C4-2B (cell line): ENCODE measurements at regions not wholly inside any gene's neighbourhood (a gene's known extent, or its start where the extent isn't known, plus 50 kb on each side); places are given as distances from the start of the nearest gene placed in this dataset.

Experiments used
- H3K27ac ChIP-seq: fragments of 450-650 bp; 2 replicates; pipeline ENCODE4 v1.5.1; 2017
- CTCF ChIP-seq: fragments of 450-650 bp; conservative IDR thresholded peaks from 2 replicates; pipeline ENCODE4 v1.5.1; 2017; ENCODE audit warnings: mild to moderate bottlenecking
- ZFX ChIP-seq: fragments of 450-650 bp; IDR thresholded peaks from 2 replicates; pipeline ENCODE4 v1.6.1; 2017

DNA sequence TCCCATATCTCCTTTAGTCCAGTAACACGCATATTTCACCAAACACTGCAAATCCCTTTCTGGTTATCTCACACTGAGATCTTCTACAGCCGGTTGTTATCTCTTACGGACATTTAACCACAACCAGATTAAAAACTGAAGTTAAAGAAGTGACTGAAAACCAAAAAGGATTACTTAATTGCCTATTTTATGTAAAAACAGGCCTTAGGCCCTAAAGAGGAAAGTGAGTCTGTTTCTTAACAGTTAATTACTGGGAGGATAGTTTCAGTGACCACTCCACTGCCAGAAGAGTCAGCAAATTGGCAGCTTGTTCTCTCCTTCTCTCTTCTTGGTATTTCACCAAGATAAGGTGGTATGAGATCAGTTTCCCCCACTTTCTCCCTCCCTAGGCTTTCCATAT is 161.9 kb upstream of the MEOX2 start:
- no peak for TF ChIP-seq ZFX
- no peak for TF ChIP-seq CTCF

GRCh38 chr7:15845868-15846267 is 159.4 kb upstream of the MEOX2 start:
- H3K27ac ChIP-seq = no peak overlapping the region
- TF ChIP-seq CTCF (no peak), ZFX (no peak)

More for the DNA sequence above, 161.9 kb upstream of the MEOX2 start:
- no peak overlapping the region for H3K27ac ChIP-seq

GRCh38 chr7:15845461-15845860 is 159.0 kb upstream of the MEOX2 start:
- no peak overlapping the region for H3K27ac ChIP-seq
- TF ChIP-seq CTCF = no peak
- TF ChIP-seq ZFX = no peak

- TF ChIP-seq ZFX (no peak), CTCF (no peak)
- H3K27ac ChIP-seq = no peak overlapping the region
Measured at GRCh38 chr7:15839416-15840100, 153.1 kb upstream of the MEOX2 start.

DNA sequence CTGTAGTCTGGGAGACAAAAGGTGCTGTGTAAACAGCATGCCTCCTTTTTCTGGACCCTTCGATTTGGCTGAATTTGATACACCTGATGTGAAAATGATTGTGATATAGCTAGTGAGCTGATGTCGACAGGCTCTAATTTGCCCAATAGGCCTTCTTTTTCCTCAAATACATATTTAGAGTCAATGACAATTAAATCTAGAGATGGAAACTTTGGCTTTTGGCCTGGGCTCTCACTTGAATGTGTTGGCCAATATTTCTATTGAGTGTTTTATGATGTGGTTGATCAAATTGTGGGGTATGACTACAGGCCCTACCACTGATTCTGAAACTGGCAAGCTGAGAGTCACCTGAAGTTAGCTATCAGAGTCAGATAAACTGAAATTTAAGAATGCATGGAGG is 151.8 kb upstream of the MEOX2 start:
- TF ChIP-seq ZFX (no peak), CTCF (no peak)
- H3K27ac ChIP-seq = no peak overlapping the region

GRCh38 chr7:15837306-15837950 is 150.9 kb upstream of the MEOX2 start:
- H3K27ac ChIP-seq = no peak overlapping the region
- no peak for TF ChIP-seq CTCF
- TF ChIP-seq ZFX = no peak

- TF ChIP-seq ZFX (no peak), CTCF (no peak)
- no peak overlapping the region for H3K27ac ChIP-seq
Measured at GRCh38 chr7:15836651-15837050, 150.2 kb upstream of the MEOX2 start.
